Liver (tissue), 3 donors: ENCODE measurements at regions not wholly inside any gene's neighbourhood (a gene's known extent, or its start where the extent isn't known, plus 50 kb on each side); places are given as distances from the start of the nearest gene placed in this dataset.

ENCODE experiments used
- HNF4G ChIP-seq: IDR thresholded peaks from 2 replicates; pipeline ENCODE4 v1.6.1; 2016; ENCODE audit warnings: antibody characterized with exemption
- JUND ChIP-seq, 2 donors: IDR thresholded peaks; 2 replicates each; pipeline ENCODE4 v1.6.1; 2016; ENCODE audit warnings: antibody characterized with exemption in 2 of 2
- RAD21 ChIP-seq, 2 donors: IDR thresholded peaks; 2 replicates each; pipeline ENCODE4 v1.6.1; 2016; ENCODE audit warnings: antibody characterized with exemption in 2 of 2, mild to moderate bottlenecking in 2 of 2
- TAF1 ChIP-seq: conservative IDR thresholded peaks from 2 replicates; pipeline ENCODE4 v1.6.1; 2016; ENCODE audit warnings: antibody characterized with exemption, mild to moderate bottlenecking
- TF ChIP-seq, protein P1 (sequence below): fragments of 150-350 bp; IDR thresholded peaks from 2 replicates; pipeline ENCODE4 v1.5.1; 2017; ENCODE audit warnings: improper control_type of control experiment, low read depth, low read length; ENCODE audit not compliant: missing input control
- TF ChIP-seq, protein P2 (sequence below): IDR thresholded peaks from 2 replicates; pipeline ENCODE4 v1.6.1; 2016; ENCODE audit warnings: antibody characterized with exemption
- donor health status: healthy.
- donor health status: healthy.

DNA sequence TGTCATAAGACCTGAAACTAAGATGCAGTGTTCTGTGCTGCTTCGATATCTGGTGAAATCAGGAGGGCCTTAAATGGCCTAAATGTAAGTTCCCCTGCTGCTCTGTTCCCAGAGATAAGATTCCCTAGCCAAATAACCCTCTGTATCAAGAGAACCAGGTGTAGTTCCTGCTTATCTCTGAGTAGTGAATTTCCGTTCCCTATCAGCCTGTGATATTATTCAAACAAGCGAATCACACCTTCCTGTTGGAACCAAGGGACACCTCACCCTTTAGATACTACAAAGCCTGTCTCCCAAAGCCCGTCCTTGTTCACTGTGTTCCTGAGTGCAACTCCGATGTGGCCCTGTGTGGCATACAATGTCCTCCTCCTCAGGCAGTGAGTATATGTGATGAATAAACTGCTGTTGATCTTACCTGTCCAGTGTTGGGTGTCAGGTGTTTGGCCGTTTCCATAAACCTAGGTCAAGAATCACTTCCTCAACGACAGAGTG lies 52.2 kb upstream of the COCH start:
- no peak for TF ChIP-seq RAD21 (IDR thresholded peaks at IDR 0.05)
- TF ChIP-seq, protein P1, sequence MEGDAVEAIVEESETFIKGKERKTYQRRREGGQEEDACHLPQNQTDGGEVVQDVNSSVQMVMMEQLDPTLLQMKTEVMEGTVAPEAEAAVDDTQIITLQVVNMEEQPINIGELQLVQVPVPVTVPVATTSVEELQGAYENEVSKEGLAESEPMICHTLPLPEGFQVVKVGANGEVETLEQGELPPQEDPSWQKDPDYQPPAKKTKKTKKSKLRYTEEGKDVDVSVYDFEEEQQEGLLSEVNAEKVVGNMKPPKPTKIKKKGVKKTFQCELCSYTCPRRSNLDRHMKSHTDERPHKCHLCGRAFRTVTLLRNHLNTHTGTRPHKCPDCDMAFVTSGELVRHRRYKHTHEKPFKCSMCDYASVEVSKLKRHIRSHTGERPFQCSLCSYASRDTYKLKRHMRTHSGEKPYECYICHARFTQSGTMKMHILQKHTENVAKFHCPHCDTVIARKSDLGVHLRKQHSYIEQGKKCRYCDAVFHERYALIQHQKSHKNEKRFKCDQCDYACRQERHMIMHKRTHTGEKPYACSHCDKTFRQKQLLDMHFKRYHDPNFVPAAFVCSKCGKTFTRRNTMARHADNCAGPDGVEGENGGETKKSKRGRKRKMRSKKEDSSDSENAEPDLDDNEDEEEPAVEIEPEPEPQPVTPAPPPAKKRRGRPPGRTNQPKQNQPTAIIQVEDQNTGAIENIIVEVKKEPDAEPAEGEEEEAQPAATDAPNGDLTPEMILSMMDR = no peak
- TF ChIP-seq HNF4G = no peak
- TF ChIP-seq, protein P2, sequence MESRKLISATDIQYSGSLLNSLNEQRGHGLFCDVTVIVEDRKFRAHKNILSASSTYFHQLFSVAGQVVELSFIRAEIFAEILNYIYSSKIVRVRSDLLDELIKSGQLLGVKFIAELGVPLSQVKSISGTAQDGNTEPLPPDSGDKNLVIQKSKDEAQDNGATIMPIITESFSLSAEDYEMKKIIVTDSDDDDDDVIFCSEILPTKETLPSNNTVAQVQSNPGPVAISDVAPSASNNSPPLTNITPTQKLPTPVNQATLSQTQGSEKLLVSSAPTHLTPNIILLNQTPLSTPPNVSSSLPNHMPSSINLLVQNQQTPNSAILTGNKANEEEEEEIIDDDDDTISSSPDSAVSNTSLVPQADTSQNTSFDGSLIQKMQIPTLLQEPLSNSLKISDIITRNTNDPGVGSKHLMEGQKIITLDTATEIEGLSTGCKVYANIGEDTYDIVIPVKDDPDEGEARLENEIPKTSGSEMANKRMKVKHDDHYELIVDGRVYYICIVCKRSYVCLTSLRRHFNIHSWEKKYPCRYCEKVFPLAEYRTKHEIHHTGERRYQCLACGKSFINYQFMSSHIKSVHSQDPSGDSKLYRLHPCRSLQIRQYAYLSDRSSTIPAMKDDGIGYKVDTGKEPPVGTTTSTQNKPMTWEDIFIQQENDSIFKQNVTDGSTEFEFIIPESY = no peak
- TF ChIP-seq JUND (IDR thresholded peaks at IDR 0.05) = no peak
- TF ChIP-seq TAF1 = no peak
